Hepatocyte (in vitro differentiated cells): ENCODE measurements at regions not wholly inside any gene's neighbourhood (a gene's known extent, or its start where the extent isn't known, plus 50 kb on each side); places are given as distances from the start of the nearest gene placed in this dataset.
"Not testable (repeated sequence)": the region's sequence is repeated elsewhere in the genome, so short reads cannot be mapped to it uniquely, and the experiment has no call there.

Source experiments
- DNase-seq: peaks from one replicate; pipeline ENCODE4 v3.0.0-alpha.2; 2016; ENCODE audit warnings: low spot score
- H2AFZ ChIP-seq: fragments of 200-600 bp; sonication (generic); 2 replicates; pipeline ENCODE4 v1.6.0; 2016; ENCODE audit warnings: antibody characterized with exemption, mild to moderate bottlenecking
- H3K27ac ChIP-seq: fragments of 200-600 bp; sonication (generic); 2 replicates; pipeline ENCODE4 v1.5.1; 2016; ENCODE audit warnings: mild to moderate bottlenecking
- H3K27me3 ChIP-seq: fragments of 200-600 bp; sonication (generic); 2 replicates; pipeline ENCODE4 v1.6.1; 2016
- H3K36me3 ChIP-seq: fragments of 200-600 bp; sonication (generic); replicated peaks from 2 replicates; pipeline ENCODE4 v1.5.1; 2016; ENCODE audit warnings: low read depth; ENCODE audit not compliant: insufficient read depth
- H3K4me1 ChIP-seq: fragments of 200-600 bp; sonication (generic); 2 replicates; pipeline ENCODE4 v1.5.1; 2016; ENCODE audit warnings: mild to moderate bottlenecking, moderate library complexity; ENCODE audit not compliant: insufficient read depth
- H3K4me2 ChIP-seq: fragments of 200-600 bp; sonication (generic); 2 replicates; pipeline ENCODE4 v1.6.0; 2016
- H3K4me3 ChIP-seq: fragments of 200-600 bp; sonication (generic); 2 replicates; pipeline ENCODE4 v1.5.1; 2016; ENCODE audit warnings: mild to moderate bottlenecking
- H3K79me2 ChIP-seq: fragments of 200-600 bp; sonication (generic); 2 replicates; pipeline ENCODE4 v1.6.0; 2017; ENCODE audit warnings: mild to moderate bottlenecking
- H3K9me2 ChIP-seq: fragments of 200-600 bp; sonication (generic); replicated peaks from 2 replicates; pipeline ENCODE4 v1.6.0; 2017; ENCODE audit warnings: mild to moderate bottlenecking; ENCODE audit not compliant: insufficient read depth
- H3K9me3 ChIP-seq: fragments of 200-600 bp; sonication (generic); 2 replicates; pipeline ENCODE4 v1.5.1; 2016; ENCODE audit warnings: low read depth, mild to moderate bottlenecking
- H4K20me1 ChIP-seq: fragments of 200-600 bp; sonication (generic); 2 replicates; pipeline ENCODE4 v1.6.0; 2016; ENCODE audit warnings: mild to moderate bottlenecking; ENCODE audit not compliant: insufficient read depth, poor library complexity, severe bottlenecking
- CTCF ChIP-seq: fragments of 200-600 bp; sonication (generic); IDR thresholded peaks from 2 replicates; pipeline ENCODE4 v1.5.1; 2016; ENCODE audit warnings: antibody characterized with exemption, mild to moderate bottlenecking; ENCODE audit not compliant: poor library complexity
- EZH2 ChIP-seq: fragments of 200-600 bp; sonication (generic); IDR thresholded peaks from 2 replicates; pipeline ENCODE4 v1.6.1; 2016; ENCODE audit warnings: antibody characterized with exemption, mild to moderate bottlenecking, borderline replicate concordance
- EZH2phosphoT487 ChIP-seq: fragments of 200-600 bp; sonication (generic); IDR thresholded peaks from one replicate; pipeline ENCODE4 v1.6.1; 2018; ENCODE audit warnings: antibody characterized with exemption, mild to moderate bottlenecking, low read depth, moderate library complexity; ENCODE audit not compliant: unreplicated experiment, severe bottlenecking
- WGBS: methylation state at CpG from one replicate; pipeline ENCODE4 v1.1.6; 2016; ENCODE audit warnings: low lambda C conversion rate; ENCODE audit errors: missing lambda C conversion rate; 5-methylcytosine and 5-hydroxymethylcytosine counted together

- no peak for TF ChIP-seq EZH2
- no peak for TF ChIP-seq EZH2phosphoT487
- no peak for TF ChIP-seq CTCF
- H3K9me3 ChIP-seq = no peaks in the 10 kb centered on the region
- 63% methylated on average over 2 of the region's 2 CpGs for WGBS
Observed at GRCh38 chr3:147090461-147090860, 315.9 kb downstream of the ZIC4 start.

GRCh38 chr3:147089286-147089685 lies 317.1 kb downstream of the ZIC4 start:
- Histone ChIP-seq H3K36me3 (no peaks in the 10 kb centered on the region), H3K4me3 (no peak overlapping the region), H3K9me3 (no peaks in the 10 kb centered on the region), H3K9me2 (no peaks in the 10 kb centered on the region), H3K4me1 (no peaks in the 10 kb centered on the region), H3K4me2 (no peak overlapping the region), H3K27ac (no peak overlapping the region), H4K20me1 (no peaks in the 10 kb centered on the region), H2AFZ (no peak overlapping the region), H3K79me2 (no peaks in the 10 kb centered on the region), H3K27me3 (no peaks in the 10 kb centered on the region)
- 63% methylated on average over 5 of the region's 5 CpGs for WGBS
- DNase-seq = no peak
- TF ChIP-seq EZH2phosphoT487 (no peak), EZH2 (no peak), CTCF (no peak)

More at GRCh38 chr3:147090461-147090860, 315.9 kb downstream of the ZIC4 start:
- Histone ChIP-seq H2AFZ (no peak overlapping the region), H3K9me2 (no peaks in the 10 kb centered on the region), H3K4me2 (no peak overlapping the region), H3K27me3 (no peaks in the 10 kb centered on the region), H3K36me3 (no peaks in the 10 kb centered on the region), H3K27ac (no peak overlapping the region), H3K4me1 (no peaks in the 10 kb centered on the region), H4K20me1 (no peaks in the 10 kb centered on the region), H3K79me2 (no peaks in the 10 kb centered on the region), H3K4me3 (no peak overlapping the region)
- no peak for DNase-seq

- H3K79me2 ChIP-seq, H3K4me1 ChIP-seq, H3K9me3 ChIP-seq, DNase-seq, H3K4me3 ChIP-seq, H3K4me2 ChIP-seq, H4K20me1 ChIP-seq, H3K9me2 ChIP-seq, H3K36me3 ChIP-seq, H3K27me3 ChIP-seq, H3K27ac ChIP-seq, H2AFZ ChIP-seq: not testable (repeated sequence)
- 81% methylated on average over 6 of the region's 6 CpGs for WGBS
Observed at GRCh38 chr3:147059500-147059899, 346.8 kb downstream of the ZIC4 start.

GRCh38 chr3:147049821-147050220 lies 356.5 kb downstream of the ZIC4 start:
- TF ChIP-seq EZH2 = no peak
- TF ChIP-seq CTCF = no peak
- Histone ChIP-seq H2AFZ (no peak overlapping the region), H3K4me2 (no peak overlapping the region), H3K9me3 (no peaks in the 10 kb centered on the region), H3K9me2 (no peaks in the 10 kb centered on the region), H3K4me3 (no peak overlapping the region), H3K27me3 (no peaks in the 10 kb centered on the region), H3K36me3 (no peaks in the 10 kb centered on the region), H3K4me1 (no peaks in the 10 kb centered on the region), H3K27ac (no peak overlapping the region), H4K20me1 (no peaks in the 10 kb centered on the region), H3K79me2 (no peaks in the 10 kb centered on the region)
- 82% methylated on average over 9 of the region's 9 CpGs for WGBS
- no peak for DNase-seq
